GM23338 (cell line): ENCODE measurements at regions not wholly inside any gene's neighbourhood (a gene's known extent, or its start where the extent isn't known, plus 50 kb on each side); places are given as distances from the start of the nearest gene placed in this dataset.

Source experiments
- ATAC-seq: fragments of 200-7000 bp; cut with Tn5 transposase; 3 replicates; pipeline ENCODE4 v1.9.1; 2020
- DNase-seq: peaks from one replicate; pipeline ENCODE4 v3.0.0-alpha.2; 2015; ENCODE audit warnings: low spot score
- H2AFZ ChIP-seq: fragments of 200-600 bp; sonication (generic); 2 replicates; pipeline ENCODE4 v1.8.0; 2016; ENCODE audit warnings: antibody characterized with exemption, mild to moderate bottlenecking, moderate library complexity
- H3F3A ChIP-seq: fragments of 200-600 bp; sonication (generic); replicated peaks from 2 replicates; pipeline ENCODE4 v1.8.0; 2017; ENCODE audit warnings: antibody characterized with exemption, mixed run types, low read depth
- H3K27ac ChIP-seq: fragments of 200-600 bp; sonication (generic); 2 replicates; pipeline ENCODE4 v1.6.1; 2016; ENCODE audit warnings: low read depth
- H3K27me3 ChIP-seq: fragments of 200-600 bp; sonication (generic); 2 replicates; pipeline ENCODE4 v1.8.0; 2016; ENCODE audit warnings: mild to moderate bottlenecking, mixed run types, moderate library complexity; ENCODE audit not compliant: insufficient read depth
- H3K36me3 ChIP-seq: fragments of 200-600 bp; sonication (generic); 2 replicates; pipeline ENCODE4 v1.8.0; 2016; ENCODE audit warnings: mild to moderate bottlenecking; ENCODE audit not compliant: insufficient read depth
- H3K4me1 ChIP-seq: fragments of 200-600 bp; sonication (generic); 2 replicates; pipeline ENCODE4 v1.8.0; 2016; ENCODE audit warnings: mild to moderate bottlenecking, moderate library complexity; ENCODE audit not compliant: insufficient read depth
- H3K4me2 ChIP-seq: fragments of 200-600 bp; sonication (generic); 2 replicates; pipeline ENCODE4 v1.7.1; 2017; ENCODE audit warnings: mixed run types
- H3K4me3 ChIP-seq: fragments of 200-600 bp; sonication (generic); 2 replicates; pipeline ENCODE4 v1.6.1; 2016; ENCODE audit warnings: mixed run types
- H3K79me2 ChIP-seq: fragments of 200-600 bp; sonication (generic); replicated peaks from 2 replicates; pipeline ENCODE4 v1.8.0; 2017; ENCODE audit warnings: mild to moderate bottlenecking; ENCODE audit not compliant: insufficient read depth
- H3K9me2 ChIP-seq: fragments of 200-600 bp; sonication (generic); 2 replicates; pipeline ENCODE4 v1.8.0; 2017; ENCODE audit not compliant: insufficient read depth
- H4K20me1 ChIP-seq: fragments of 200-600 bp; sonication (generic); replicated peaks from 2 replicates; pipeline ENCODE4 v1.8.0; 2017; ENCODE audit warnings: mild to moderate bottlenecking; ENCODE audit not compliant: insufficient read depth
- H3K27ac Mint-ChIP-seq: 2 replicates; pipeline ENCODE4 v1.8.0; 2020; ENCODE audit warnings: inconsistent platforms, mild to moderate bottlenecking, moderate library complexity, mixed read lengths
- H3K27me3 Mint-ChIP-seq: 3 replicates; pipeline ENCODE4 v1.8.0; 2022; ENCODE audit warnings: low read depth, mild to moderate bottlenecking, moderate library complexity, mixed read lengths, inconsistent platforms; ENCODE audit not compliant: insufficient read depth, poor library complexity
- H3K36me3 Mint-ChIP-seq: 3 replicates; pipeline ENCODE4 v1.8.0; 2021; ENCODE audit warnings: low read depth, mild to moderate bottlenecking, inconsistent platforms, moderate library complexity, mixed read lengths
- H3K4me1 Mint-ChIP-seq: 3 replicates; pipeline ENCODE4 v1.8.0; 2020; ENCODE audit warnings: mild to moderate bottlenecking, inconsistent platforms, mixed read lengths
- H3K4me3 Mint-ChIP-seq: 3 replicates; pipeline ENCODE4 v1.8.0; 2021; ENCODE audit warnings: moderate library complexity, mild to moderate bottlenecking, inconsistent platforms, mixed read lengths
- H3K9me3 Mint-ChIP-seq: 3 replicates; pipeline ENCODE4 v1.8.0; 2020; ENCODE audit warnings: moderate library complexity, mild to moderate bottlenecking, inconsistent platforms, mixed read lengths
- CREB1 ChIP-seq: fragments of 250-450 bp; sonication (Bioruptor Pico); IDR thresholded peaks from 2 replicates; pipeline ENCODE4 v1.5.0; 2020; ENCODE audit warnings: low read depth, mild to moderate bottlenecking, moderate library complexity
- EZH2 ChIP-seq: fragments of 200-600 bp; sonication (generic); IDR thresholded peaks from one replicate; pipeline ENCODE4 v1.8.0; 2017; ENCODE audit warnings: antibody characterized with exemption, mild to moderate bottlenecking, low read depth; ENCODE audit not compliant: unreplicated experiment
- JUNB ChIP-seq: IDR thresholded peaks from one replicate; pipeline ENCODE4 v1.6.1; 2016; ENCODE audit warnings: antibody characterized with exemption; ENCODE audit not compliant: unreplicated experiment
- REST ChIP-seq: IDR thresholded peaks from one replicate; pipeline ENCODE4 v1.6.1; 2018; ENCODE audit warnings: antibody characterized with exemption; ENCODE audit not compliant: unreplicated experiment
- ZNF462 ChIP-seq: fragments of 250-450 bp; sonication (Bioruptor Pico); IDR thresholded peaks from 2 replicates; pipeline ENCODE4 v1.5.0; 2020; ENCODE audit warnings: mild to moderate bottlenecking, moderate library complexity

GRCh38 chr3:55162031-55162795 is 234.4 kb upstream of the LRTM1 start (continued):
- no peak for TF ChIP-seq REST
- TF ChIP-seq JUNB: no peak
- no peak for TF ChIP-seq CREB1

GRCh38 chr3:55161231-55161630 is 233.4 kb upstream of the LRTM1 start:
- Mint-ChIP-seq H3K36me3 (no peaks in the 10 kb centered on the region), H3K4me3 (no peak overlapping the region), H3K4me1 (peaks cover 3% of the 10 kb centered on the region; the same call in 2 of the 3 replicates), H3K27me3 (no peaks in the 10 kb centered on the region), H3K27ac (no peak overlapping the region), H3K9me3 (no peaks in the 10 kb centered on the region; the same call in 2 of the 3 replicates)
- no peak overlapping the region for H3K27ac ChIP-seq
- no peaks in the 10 kb centered on the region for H4K20me1 ChIP-seq
- DNase-seq (no peak), ATAC-seq (no peak)
- no peak overlapping the region for H3K4me3 ChIP-seq
- no peak for TF ChIP-seq ZNF462
- no peak for TF ChIP-seq EZH2
- H3K79me2 ChIP-seq: no peaks in the 10 kb centered on the region
- H3K27me3 ChIP-seq: no peaks in the 10 kb centered on the region
- H3K9me2 ChIP-seq: peaks cover 16% of the 10 kb centered on the region; the same call in 1 of the 2 replicates
- H3K4me1 ChIP-seq: no peaks in the 10 kb centered on the region
- H3K36me3 ChIP-seq: no peaks in the 10 kb centered on the region
- no peak overlapping the region for H2AFZ ChIP-seq
- H3K4me2 ChIP-seq: no peak overlapping the region
- no peaks in the 10 kb centered on the region for H3F3A ChIP-seq
